Vagina (tissue), 2 donors: ENCODE measurements at regions not wholly inside any gene's neighbourhood (a gene's known extent, or its start where the extent isn't known, plus 50 kb on each side); places are given as distances from the start of the nearest gene placed in this dataset.

Experiments used
- DNase-seq, 2 donors: peaks; one replicate each; pipeline ENCODE4 v3.0.0-alpha.2; 2017; ENCODE audit errors: extremely low spot score in 2 of 2
- H3K27ac ChIP-seq: fragments of 200-600 bp; sonication (generic); one replicate; pipeline ENCODE4 v1.5.1; 2019
- H3K27me3 ChIP-seq: fragments of 200-600 bp; sonication (generic); one replicate; pipeline ENCODE4 v1.5.1; 2019
- H3K36me3 ChIP-seq, 2 donors: fragments of 200-600 bp; sonication (generic); one replicate each; pipeline ENCODE4 v1.5.1; 2017 to 2019
- H3K4me1 ChIP-seq: fragments of 200-600 bp; sonication (generic); one replicate; pipeline ENCODE4 v1.5.1; 2019
- H3K4me3 ChIP-seq, 2 donors: fragments of 200-600 bp; sonication (generic); 1 replicate in 1 of 2; 2 replicates in 1 of 2; pipeline ENCODE4 v1.5.1; 2016 to 2019
- H3K9me3 ChIP-seq: fragments of 200-600 bp; sonication (generic); one replicate; pipeline ENCODE4 v1.5.1; 2019
- POLR2A ChIP-seq, 2 donors: fragments of 450-650 bp; IDR thresholded peaks; one replicate each; pipeline ENCODE4 v1.6.1; 2017; ENCODE audit warnings: antibody characterized with exemption in 2 of 2, mild to moderate bottlenecking in 2 of 2, moderate library complexity in 2 of 2
- POLR2AphosphoS5 ChIP-seq, 2 donors: sonication (generic); formaldehyde crosslinking; IDR thresholded peaks; one replicate each; pipeline ENCODE4 v1.9.0; 2017; ENCODE audit warnings: antibody characterized with exemption in 2 of 2, mild to moderate bottlenecking in 2 of 2, low read depth in 1 of 2; ENCODE audit not compliant: insufficient read depth in 1 of 2
- intact Hi-C: fragments of 100-400 bp; cut with DNase I; formaldehyde crosslinking; loops from one replicate; pipeline ENCODE4 v1.15.1; 2023
- TF ChIP-seq, protein P1 (sequence below), 3 experiments: fragments of 450-650 bp in 2 of 3; fragments of 200-600 bp in 1 of 3; sonication (generic) in 1 of 3; IDR thresholded peaks; one replicate each; pipeline ENCODE4 v1.5.1; 2017 to 2019; ENCODE audit warnings: antibody characterized with exemption in 3 of 3, mild to moderate bottlenecking in 2 of 3, moderate library complexity in 2 of 3

DNA sequence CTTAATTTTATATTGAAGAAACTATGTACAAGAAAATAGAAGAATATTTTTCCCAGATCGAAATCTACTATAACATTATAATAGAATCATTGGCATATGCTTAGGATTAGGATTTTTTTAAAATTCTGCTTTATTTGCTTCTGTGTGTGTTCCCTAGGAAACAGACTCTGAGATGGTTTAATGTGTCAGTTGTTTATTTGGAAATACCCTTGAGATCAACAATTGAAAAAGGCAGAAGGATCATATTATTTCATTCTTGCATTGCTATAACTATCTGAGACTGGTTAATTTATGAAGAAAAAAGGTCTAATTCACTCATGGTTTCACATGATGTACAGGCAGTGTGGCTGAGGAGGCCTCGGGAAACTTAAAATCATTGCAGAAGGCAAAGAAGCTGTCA, 622.6 kb downstream of the PRR16 start:
- no peaks in the 10 kb centered on the region for H3K36me3 ChIP-seq
- H3K27ac ChIP-seq, result no peak overlapping the region
- H3K4me3 ChIP-seq, result no peak overlapping the region
- intact Hi-C loops, result no loop called here
- no peaks in the 10 kb centered on the region for H3K9me3 ChIP-seq
- H3K27me3 ChIP-seq, result no peaks in the 10 kb centered on the region
- TF ChIP-seq POLR2A (IDR thresholded peaks at IDR 0.05) (no peak), POLR2AphosphoS5 (IDR thresholded peaks at IDR 0.05; ENCODE audit: insufficient read depth in 1 of 2, low read depth in 1 of 2) (no peak)
- TF ChIP-seq, protein P1, sequence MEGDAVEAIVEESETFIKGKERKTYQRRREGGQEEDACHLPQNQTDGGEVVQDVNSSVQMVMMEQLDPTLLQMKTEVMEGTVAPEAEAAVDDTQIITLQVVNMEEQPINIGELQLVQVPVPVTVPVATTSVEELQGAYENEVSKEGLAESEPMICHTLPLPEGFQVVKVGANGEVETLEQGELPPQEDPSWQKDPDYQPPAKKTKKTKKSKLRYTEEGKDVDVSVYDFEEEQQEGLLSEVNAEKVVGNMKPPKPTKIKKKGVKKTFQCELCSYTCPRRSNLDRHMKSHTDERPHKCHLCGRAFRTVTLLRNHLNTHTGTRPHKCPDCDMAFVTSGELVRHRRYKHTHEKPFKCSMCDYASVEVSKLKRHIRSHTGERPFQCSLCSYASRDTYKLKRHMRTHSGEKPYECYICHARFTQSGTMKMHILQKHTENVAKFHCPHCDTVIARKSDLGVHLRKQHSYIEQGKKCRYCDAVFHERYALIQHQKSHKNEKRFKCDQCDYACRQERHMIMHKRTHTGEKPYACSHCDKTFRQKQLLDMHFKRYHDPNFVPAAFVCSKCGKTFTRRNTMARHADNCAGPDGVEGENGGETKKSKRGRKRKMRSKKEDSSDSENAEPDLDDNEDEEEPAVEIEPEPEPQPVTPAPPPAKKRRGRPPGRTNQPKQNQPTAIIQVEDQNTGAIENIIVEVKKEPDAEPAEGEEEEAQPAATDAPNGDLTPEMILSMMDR (IDR thresholded peaks at IDR 0.05), result no peak
- DNase-seq, result no peak
- no peaks in the 10 kb centered on the region for H3K4me1 ChIP-seq

DNA sequence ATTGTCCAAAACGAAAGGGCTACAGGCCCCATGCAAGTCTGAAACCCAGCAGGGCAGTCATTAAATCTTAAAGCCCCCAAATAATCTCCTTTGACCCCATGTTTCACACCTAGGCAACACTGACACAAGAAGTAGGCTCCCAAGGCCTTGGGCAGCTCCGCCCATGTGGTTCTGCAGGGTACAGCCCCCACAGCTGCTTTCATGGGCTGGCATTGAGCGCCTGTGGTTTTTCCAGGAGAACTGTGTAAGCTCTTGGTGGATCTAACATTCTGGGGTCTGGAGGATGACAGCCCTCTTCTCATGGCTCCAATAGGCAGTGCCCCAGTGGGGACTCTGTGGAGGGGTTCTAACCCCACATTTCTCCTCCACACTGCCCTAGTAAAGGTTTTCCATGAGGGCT, 623.5 kb downstream of the PRR16 start:
- no peak for DNase-seq
- no peaks in the 10 kb centered on the region for H3K36me3 ChIP-seq
- no peak overlapping the region for H3K27ac ChIP-seq
- intact Hi-C loops, result no loop called here
- H3K27me3 ChIP-seq, result no peaks in the 10 kb centered on the region
- TF ChIP-seq POLR2A (IDR thresholded peaks at IDR 0.05) (no peak), POLR2AphosphoS5 (IDR thresholded peaks at IDR 0.05; ENCODE audit: insufficient read depth in 1 of 2, low read depth in 1 of 2) (no peak)
- TF ChIP-seq, protein P1 (IDR thresholded peaks at IDR 0.05), result no peak
- H3K4me1 ChIP-seq, result no peaks in the 10 kb centered on the region
- H3K9me3 ChIP-seq, result no peaks in the 10 kb centered on the region
- H3K4me3 ChIP-seq, result no peak overlapping the region

DNA sequence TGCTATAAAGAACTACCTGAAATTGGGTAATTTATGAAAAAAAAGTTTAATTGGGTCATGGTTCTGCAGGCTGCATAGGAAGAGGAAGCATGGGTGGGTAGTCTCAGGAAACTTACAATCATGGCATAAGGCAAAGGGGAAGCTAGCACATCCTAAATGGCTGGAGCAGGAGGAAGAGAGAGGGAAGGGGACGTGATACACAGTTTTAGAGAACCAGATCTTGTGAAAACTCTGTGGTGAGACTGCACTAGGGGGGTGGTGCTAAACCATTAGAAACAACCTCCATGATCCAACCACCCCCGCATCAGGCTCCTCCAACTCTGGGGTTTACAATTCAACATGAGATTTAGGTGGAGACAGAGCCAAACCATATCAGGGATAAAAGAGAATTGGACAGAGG, 624.2 kb downstream of the PRR16 start:
- DNase-seq, result no peak
- no peak overlapping the region for H3K4me3 ChIP-seq
- H3K36me3 ChIP-seq, result no peaks in the 10 kb centered on the region
- H3K4me1 ChIP-seq, result no peaks in the 10 kb centered on the region
- H3K27ac ChIP-seq, result no peak overlapping the region
- H3K9me3 ChIP-seq, result no peaks in the 10 kb centered on the region
- intact Hi-C loops, result no loop called here
- TF ChIP-seq POLR2AphosphoS5 (IDR thresholded peaks at IDR 0.05; ENCODE audit: insufficient read depth in 1 of 2, low read depth in 1 of 2), result no peak
- TF ChIP-seq POLR2A (IDR thresholded peaks at IDR 0.05), result no peak
- TF ChIP-seq, protein P1 (IDR thresholded peaks at IDR 0.05), result no peak
- H3K27me3 ChIP-seq, result no peaks in the 10 kb centered on the region

DNA sequence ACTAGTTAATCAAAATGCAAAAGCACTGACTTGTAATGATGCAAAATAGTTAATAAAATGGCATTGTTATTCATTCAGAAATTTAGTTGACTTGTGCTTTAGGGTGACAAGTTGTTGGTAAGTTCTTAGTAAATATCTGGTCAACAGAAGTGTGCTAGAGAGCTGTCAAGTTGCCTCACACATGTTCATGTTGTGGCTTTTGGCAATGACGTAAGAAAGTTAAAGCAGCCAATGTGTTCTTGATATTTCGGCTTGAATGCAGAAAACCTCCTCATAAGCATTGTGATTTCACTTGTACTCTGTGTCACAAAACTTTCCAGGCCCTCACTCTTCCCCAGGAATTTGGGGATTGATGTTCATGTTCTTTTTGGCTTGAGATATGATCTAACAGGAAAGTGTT, 626.7 kb downstream of the PRR16 start:
- TF ChIP-seq POLR2A (IDR thresholded peaks at IDR 0.05), result no peak
- TF ChIP-seq POLR2AphosphoS5 (IDR thresholded peaks at IDR 0.05; ENCODE audit: insufficient read depth in 1 of 2, low read depth in 1 of 2), result no peak
- TF ChIP-seq, protein P1 (IDR thresholded peaks at IDR 0.05), result no peak
- no peaks in the 10 kb centered on the region for H3K36me3 ChIP-seq
- no peak for DNase-seq
- H3K27me3 ChIP-seq, result no peaks in the 10 kb centered on the region
- intact Hi-C loops, result no loop called here
- H3K9me3 ChIP-seq, result no peaks in the 10 kb centered on the region
- H3K4me3 ChIP-seq, result no peak overlapping the region
- H3K4me1 ChIP-seq, result no peaks in the 10 kb centered on the region
- H3K27ac ChIP-seq, result no peak overlapping the region

DNA sequence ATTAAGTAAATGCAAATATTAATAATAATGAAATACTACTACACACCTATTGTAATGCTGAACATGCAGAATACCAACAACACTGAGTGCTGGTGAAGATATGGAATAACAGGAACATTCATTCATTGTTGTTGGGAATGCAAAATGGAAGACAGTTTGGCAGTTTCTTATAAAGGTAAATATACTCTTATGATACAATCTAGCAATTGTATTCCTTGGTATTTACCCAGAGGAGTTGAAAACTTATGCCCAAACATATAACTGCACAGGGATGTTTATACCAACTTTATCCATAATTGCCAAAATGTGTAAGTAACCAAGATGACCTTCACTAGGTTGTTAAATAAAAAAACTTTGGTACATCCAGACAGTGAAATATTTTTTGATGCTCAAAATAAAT, 636.8 kb downstream of the PRR16 start:
- Histone ChIP-seq H3K36me3 (no peaks in the 10 kb centered on the region), H3K4me1 (no peaks in the 10 kb centered on the region), H3K27me3 (no peaks in the 10 kb centered on the region), H3K4me3 (no peak overlapping the region), H3K27ac (no peak overlapping the region), H3K9me3 (no peaks in the 10 kb centered on the region)
- intact Hi-C loops, result no loop called here
- TF ChIP-seq POLR2AphosphoS5 (IDR thresholded peaks at IDR 0.05; ENCODE audit: insufficient read depth in 1 of 2, low read depth in 1 of 2), result no peak
- TF ChIP-seq, protein P1 (IDR thresholded peaks at IDR 0.05), result no peak
- no peak for TF ChIP-seq POLR2A (IDR thresholded peaks at IDR 0.05)
- no peak for DNase-seq
